ENCODE measurements at regions not wholly inside any gene's neighbourhood (a gene's known extent, or its start where the extent isn't known, plus 50 kb on each side); places are given as distances from the start of the nearest gene placed in this dataset.

DNA sequence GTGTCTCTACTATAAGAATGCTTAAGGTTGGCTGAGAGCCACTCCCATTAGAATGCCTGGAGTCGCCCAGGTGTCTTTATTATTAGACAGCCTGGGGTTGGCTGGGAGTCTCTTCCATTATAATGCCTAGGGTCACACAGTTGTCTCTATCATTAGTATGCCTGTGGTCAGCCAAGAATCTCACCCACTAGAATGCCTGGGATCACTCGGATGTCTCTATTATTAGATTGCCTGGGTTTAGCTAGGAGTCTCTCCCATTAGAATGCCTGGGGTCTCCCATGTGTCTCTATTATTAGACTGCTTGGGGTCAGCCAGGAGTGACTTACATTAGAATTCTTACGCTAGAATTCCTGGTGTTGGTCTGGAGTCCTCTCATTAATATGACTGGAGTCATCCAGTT lies 2255.3 kb downstream of the TP53TG3F start:
- TF ChIP-seq, protein P1, sequence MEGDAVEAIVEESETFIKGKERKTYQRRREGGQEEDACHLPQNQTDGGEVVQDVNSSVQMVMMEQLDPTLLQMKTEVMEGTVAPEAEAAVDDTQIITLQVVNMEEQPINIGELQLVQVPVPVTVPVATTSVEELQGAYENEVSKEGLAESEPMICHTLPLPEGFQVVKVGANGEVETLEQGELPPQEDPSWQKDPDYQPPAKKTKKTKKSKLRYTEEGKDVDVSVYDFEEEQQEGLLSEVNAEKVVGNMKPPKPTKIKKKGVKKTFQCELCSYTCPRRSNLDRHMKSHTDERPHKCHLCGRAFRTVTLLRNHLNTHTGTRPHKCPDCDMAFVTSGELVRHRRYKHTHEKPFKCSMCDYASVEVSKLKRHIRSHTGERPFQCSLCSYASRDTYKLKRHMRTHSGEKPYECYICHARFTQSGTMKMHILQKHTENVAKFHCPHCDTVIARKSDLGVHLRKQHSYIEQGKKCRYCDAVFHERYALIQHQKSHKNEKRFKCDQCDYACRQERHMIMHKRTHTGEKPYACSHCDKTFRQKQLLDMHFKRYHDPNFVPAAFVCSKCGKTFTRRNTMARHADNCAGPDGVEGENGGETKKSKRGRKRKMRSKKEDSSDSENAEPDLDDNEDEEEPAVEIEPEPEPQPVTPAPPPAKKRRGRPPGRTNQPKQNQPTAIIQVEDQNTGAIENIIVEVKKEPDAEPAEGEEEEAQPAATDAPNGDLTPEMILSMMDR (IDR thresholded peaks at IDR 0.05), result no peak

DNA sequence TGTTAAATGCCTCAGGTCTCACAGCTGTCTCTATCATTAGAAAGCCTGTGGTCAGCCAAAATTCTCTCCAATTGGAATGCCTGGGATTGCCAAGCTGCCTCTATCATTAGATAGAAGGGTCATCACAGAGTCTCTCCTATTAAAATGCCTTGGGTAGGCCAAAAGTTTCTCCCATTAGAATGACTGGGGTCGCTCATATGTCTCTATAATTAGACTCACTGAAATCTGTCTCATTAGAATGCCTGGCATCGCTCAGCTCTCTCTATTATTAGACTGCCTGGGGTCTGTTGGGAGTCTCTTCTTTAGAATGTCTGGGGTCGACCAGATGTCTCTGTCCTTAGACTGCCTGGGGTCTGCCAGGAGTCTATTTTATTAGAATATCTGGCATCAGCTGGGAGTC lies 2265.1 kb downstream of the TP53TG3F start:
- TF ChIP-seq, protein P1 (IDR thresholded peaks at IDR 0.05), result no peak

DNA sequence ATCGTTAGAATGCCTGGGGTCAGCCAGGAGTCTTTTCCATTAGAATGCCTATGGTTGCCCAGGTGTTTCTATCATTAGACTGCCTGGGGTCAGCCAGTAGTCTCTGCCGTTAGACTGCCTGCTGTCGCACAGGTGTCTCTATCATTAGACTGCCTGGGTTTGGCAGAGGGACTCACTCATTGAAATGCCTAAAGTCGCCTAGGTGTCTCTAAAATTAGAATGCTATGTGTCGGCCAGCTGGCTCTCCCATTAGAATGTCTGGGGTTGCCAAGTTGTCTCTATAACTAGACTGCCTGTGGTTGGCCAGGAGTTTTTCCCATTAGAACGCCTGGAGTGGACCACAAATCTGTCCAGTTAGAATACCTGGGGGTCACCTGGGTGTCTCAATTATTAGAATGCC lies 2266.5 kb downstream of the TP53TG3F start:
- TF ChIP-seq, protein P1 (IDR thresholded peaks at IDR 0.05), result no peak

DNA sequence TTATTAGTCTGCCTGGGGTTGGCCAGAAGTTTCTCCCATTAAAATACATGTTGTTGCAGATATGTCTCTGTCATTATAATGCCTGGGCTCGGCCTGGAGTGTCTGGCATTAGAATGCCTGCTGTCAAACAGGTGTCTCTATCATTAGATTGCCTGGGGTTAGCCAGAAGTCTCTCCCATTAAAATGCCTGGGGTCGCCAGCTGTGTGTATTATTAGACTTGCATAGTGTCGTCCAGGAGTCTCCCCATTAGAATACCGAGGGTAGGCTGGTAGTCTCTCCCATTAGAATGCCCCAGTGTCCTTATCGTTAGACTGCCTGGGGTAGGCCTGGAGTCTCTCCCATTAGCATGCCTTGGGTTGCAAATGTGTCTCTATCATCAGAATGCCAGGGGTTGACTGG lies 2270.8 kb downstream of the TP53TG3F start:
- TF ChIP-seq, protein P1 (IDR thresholded peaks at IDR 0.05), result no peak

DNA sequence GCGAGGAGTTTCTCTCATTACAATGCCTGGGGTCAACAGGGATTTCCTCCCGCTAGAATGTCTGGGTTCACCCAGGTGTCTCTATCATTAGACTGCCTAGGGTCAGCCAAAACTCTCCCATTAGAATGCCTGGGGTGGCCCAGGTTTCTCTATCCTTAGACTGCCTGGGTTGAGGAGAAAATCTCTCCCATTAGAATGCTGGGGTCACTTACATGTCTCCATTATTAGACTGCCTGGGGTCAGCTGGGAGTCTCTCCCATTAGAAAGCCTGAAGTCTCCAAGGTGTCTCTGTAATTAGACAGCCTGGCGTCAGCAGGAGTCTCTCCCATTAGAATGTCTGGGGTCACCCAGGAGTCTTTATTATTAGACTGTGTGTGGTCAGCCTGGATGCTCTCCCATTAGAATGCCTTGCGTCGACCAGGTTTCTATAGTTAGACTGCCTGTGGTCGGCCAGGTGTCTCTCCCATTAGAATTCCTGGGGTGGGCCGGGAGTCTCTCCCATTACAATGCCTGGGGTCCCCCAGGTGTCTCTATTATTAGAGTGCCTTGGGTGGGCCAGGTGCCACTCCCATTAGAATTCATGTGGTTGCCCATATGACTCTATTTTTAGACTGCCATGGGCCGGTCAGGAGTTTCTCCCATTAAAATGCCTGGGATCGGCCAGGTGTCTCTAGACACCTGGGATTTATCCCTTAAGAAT lies 2272.1 kb downstream of the TP53TG3F start:
- TF ChIP-seq, protein P1 (IDR thresholded peaks at IDR 0.05), result no peak

DNA sequence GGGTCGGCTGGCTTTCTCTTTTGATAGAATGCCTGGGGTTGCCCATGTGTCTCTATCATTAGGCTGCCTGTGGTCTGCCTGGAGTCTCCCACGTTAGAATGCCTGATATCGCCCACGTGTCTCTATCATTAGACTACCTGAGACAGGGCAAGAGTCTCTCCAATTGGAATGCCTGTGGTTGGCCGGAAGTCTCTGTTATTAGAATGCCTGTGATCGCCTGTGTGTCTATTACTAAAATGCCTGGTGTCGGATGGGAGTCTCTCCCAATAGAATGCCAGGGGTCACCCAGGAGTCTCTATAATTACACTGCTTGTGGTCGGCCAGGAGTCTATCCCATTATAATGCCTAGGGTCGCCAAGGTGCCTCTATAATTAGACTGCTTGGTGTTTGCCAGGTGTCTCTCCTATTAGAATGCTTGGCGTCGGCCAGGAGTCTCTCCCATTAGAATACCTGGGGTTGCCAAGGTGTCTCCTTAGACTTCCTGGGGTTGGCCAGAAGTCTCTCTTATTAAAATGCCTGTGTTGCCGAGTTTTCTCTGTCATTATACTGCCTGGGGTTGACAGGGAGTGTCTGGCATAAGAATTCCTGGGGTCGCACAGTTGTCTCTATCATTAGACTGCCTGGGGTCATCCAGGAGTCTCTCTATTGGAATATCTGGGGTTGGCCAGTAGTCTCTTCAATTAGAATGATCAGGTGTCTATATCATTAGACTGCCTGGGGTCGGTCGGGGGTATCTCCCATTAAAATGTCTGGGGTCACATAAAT lies 2272.8 kb downstream of the TP53TG3F start:
- TF ChIP-seq, protein P1 (IDR thresholded peaks at IDR 0.05), result no peak

DNA sequence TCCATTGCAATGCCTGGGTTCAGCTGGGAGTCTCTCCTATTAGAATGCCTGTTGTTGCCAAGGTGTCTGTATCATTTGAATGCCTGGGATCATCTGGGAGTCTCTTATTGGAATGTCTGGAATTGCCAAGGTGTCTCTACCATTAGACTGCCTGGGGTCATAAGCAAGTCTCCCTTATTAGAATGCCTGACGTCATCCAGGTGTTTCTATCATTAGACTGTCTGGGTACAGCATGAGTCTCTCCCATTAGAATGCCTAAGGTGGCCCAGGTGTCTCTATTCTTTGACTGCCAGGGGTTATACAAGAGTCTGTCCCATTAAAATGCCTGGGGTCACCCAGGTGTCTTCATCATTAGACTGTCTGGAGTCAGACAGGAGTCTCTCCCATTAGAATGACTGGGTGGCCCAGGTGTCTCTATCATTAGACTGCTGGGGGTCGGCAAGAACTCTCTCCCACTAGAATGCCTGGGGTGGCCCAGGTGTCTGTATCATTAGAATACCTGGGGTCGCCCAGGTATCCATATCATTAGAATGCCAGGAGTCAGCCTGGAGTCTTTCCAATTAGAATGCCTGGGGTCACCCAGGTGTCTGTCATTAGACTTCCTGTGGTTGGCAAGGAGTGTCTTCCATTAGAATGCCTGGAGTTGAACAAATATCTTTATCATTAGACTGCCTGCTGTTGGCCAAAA lies 2274.0 kb downstream of the TP53TG3F start:
- TF ChIP-seq, protein P1 (IDR thresholded peaks at IDR 0.05), result no peak
